OCI-LY1 (cell line): ENCODE measurements at regions not wholly inside any gene's neighbourhood (a gene's known extent, or its start where the extent isn't known, plus 50 kb on each side); places are given as distances from the start of the nearest gene placed in this dataset.

Experiments used
- H2AFZ ChIP-seq: fragments of 200-600 bp; sonication (generic), shearing (Covaris generic); 2 replicates; pipeline ENCODE4 v1.6.0; 2014; ENCODE audit warnings: antibody characterized with exemption, mild to moderate bottlenecking, low read length
- H3F3A ChIP-seq: fragments of 200-600 bp; sonication (generic), shearing (Covaris generic); 2 replicates; pipeline ENCODE4 v1.6.0; 2014; ENCODE audit warnings: mild to moderate bottlenecking, antibody characterized with exemption, low read length, moderate library complexity; ENCODE audit not compliant: insufficient read depth
- H3K27ac ChIP-seq: fragments of 200-600 bp; sonication (generic); 2 replicates; pipeline ENCODE4 v1.5.1; 2014; ENCODE audit warnings: low read length, mixed run types, mild to moderate bottlenecking, low read depth; ENCODE audit not compliant: poor library complexity, severe bottlenecking
- H3K27me3 ChIP-seq: fragments of 200-600 bp; sonication (generic); 2 replicates; pipeline ENCODE4 v1.6.0; 2014; ENCODE audit warnings: antibody characterized with exemption, mild to moderate bottlenecking, low read length, moderate library complexity; ENCODE audit not compliant: insufficient read depth
- H3K36me3 ChIP-seq: fragments of 200-600 bp; sonication (generic); 2 replicates; pipeline ENCODE4 v1.6.1; 2014; ENCODE audit warnings: mild to moderate bottlenecking, antibody characterized with exemption, low read length, moderate library complexity, mixed read lengths; ENCODE audit not compliant: insufficient read depth
- H3K4me1 ChIP-seq: fragments of 200-600 bp; sonication (generic); 2 replicates; pipeline ENCODE4 v1.5.1; 2014; ENCODE audit warnings: mild to moderate bottlenecking, low read length, moderate library complexity; ENCODE audit not compliant: insufficient read depth, severe bottlenecking
- H3K4me2 ChIP-seq: fragments of 200-600 bp; sonication (generic), shearing (Covaris generic); 2 replicates; pipeline ENCODE4 v1.6.1; 2014; ENCODE audit warnings: low read length
- H3K4me3 ChIP-seq: fragments of 200-600 bp; sonication (generic); 2 replicates; pipeline ENCODE4 v1.5.1; 2014; ENCODE audit warnings: low read length, low read depth, mild to moderate bottlenecking, mixed read lengths; ENCODE audit not compliant: poor library complexity, severe bottlenecking
- H3K79me2 ChIP-seq: fragments of 200-600 bp; shearing (Covaris generic); 2 replicates; pipeline ENCODE4 v1.6.1; 2016; ENCODE audit warnings: mixed run types, low read length, mixed read lengths; ENCODE audit not compliant: insufficient read depth
- H3K9ac ChIP-seq: fragments of 200-600 bp; sonication (generic), shearing (Covaris generic); 2 replicates; pipeline ENCODE4 v1.6.1; 2014; ENCODE audit warnings: mild to moderate bottlenecking, low read length, mixed read lengths
- H3K9me2 ChIP-seq: fragments of 200-600 bp; sonication (generic), shearing (Covaris generic); 2 replicates; pipeline ENCODE4 v1.6.1; 2014; ENCODE audit warnings: low read depth, mild to moderate bottlenecking, low read length, mixed read lengths
- H3K9me3 ChIP-seq: fragments of 200-600 bp; shearing (Covaris generic); 2 replicates; pipeline ENCODE4 v1.6.1; 2014; ENCODE audit warnings: low read length, mixed read lengths
- H4K20me1 ChIP-seq: fragments of 200-600 bp; sonication (generic), shearing (Covaris generic); 2 replicates; pipeline ENCODE4 v1.6.0; 2016; ENCODE audit warnings: mild to moderate bottlenecking, low read length; ENCODE audit not compliant: insufficient read depth
- CTCF ChIP-seq: fragments of 200-600 bp; sonication (generic), shearing (Covaris generic); IDR thresholded peaks from 2 replicates; pipeline ENCODE4 v1.5.1; 2017; ENCODE audit warnings: mild to moderate bottlenecking, antibody characterized with exemption, low read length, moderate library complexity, mixed read lengths
- EZH2 ChIP-seq: fragments of 200-600 bp; sonication (generic), shearing (Covaris generic); IDR thresholded peaks from 2 replicates; pipeline ENCODE4 v1.8.0; 2017; ENCODE audit warnings: borderline replicate concordance, mixed run types, mild to moderate bottlenecking, antibody characterized with exemption, low read length, moderate library complexity, mixed read lengths

GRCh38 chr3:174710612-174711011 lies 148.5 kb upstream of the NAALADL2 start:
- Histone ChIP-seq H2AFZ (no peak overlapping the region), H3K36me3 (no peaks in the 10 kb centered on the region), H3K4me1 (no peaks in the 10 kb centered on the region), H3K79me2 (no peaks in the 10 kb centered on the region), H3F3A (no peaks in the 10 kb centered on the region), H4K20me1 (no peaks in the 10 kb centered on the region), H3K4me2 (no peak overlapping the region), H3K4me3 (no peak overlapping the region), H3K27ac (no peak overlapping the region), H3K9me3 (no peaks in the 10 kb centered on the region), H3K27me3 (no peaks in the 10 kb centered on the region), H3K9ac (no peak overlapping the region), H3K9me2 (no peaks in the 10 kb centered on the region; the same call in 1 of the 2 replicates)
- TF ChIP-seq CTCF (no peak), EZH2 (no peak)

GRCh38 chr3:174715386-174715785 lies 143.7 kb upstream of the NAALADL2 start:
- Histone ChIP-seq H3K36me3 (no peaks in the 10 kb centered on the region), H3K79me2 (no peaks in the 10 kb centered on the region), H3F3A (no peaks in the 10 kb centered on the region), H3K9me3 (no peaks in the 10 kb centered on the region; the same call in 1 of the 2 replicates), H3K27me3 (no peaks in the 10 kb centered on the region), H3K4me3 (no peak overlapping the region), H2AFZ (no peak overlapping the region), H3K9ac (no peak overlapping the region), H4K20me1 (no peaks in the 10 kb centered on the region), H3K4me2 (no peak overlapping the region), H3K27ac (no peak overlapping the region), H3K4me1 (no peaks in the 10 kb centered on the region), H3K9me2 (no peaks in the 10 kb centered on the region; the same call in 1 of the 2 replicates)
- TF ChIP-seq CTCF = no peak
- TF ChIP-seq EZH2 = no peak

GRCh38 chr3:174716956-174717505 lies 142.1 kb upstream of the NAALADL2 start:
- Histone ChIP-seq H3K27ac (no peak overlapping the region), H3K4me2 (no peak overlapping the region), H3F3A (no peaks in the 10 kb centered on the region), H3K36me3 (no peaks in the 10 kb centered on the region), H3K9ac (no peak overlapping the region), H3K4me1 (no peaks in the 10 kb centered on the region), H3K9me2 (no peaks in the 10 kb centered on the region; the same call in 1 of the 2 replicates), H4K20me1 (no peaks in the 10 kb centered on the region), H3K79me2 (no peaks in the 10 kb centered on the region), H3K4me3 (no peak overlapping the region), H3K9me3 (no peaks in the 10 kb centered on the region; the same call in 1 of the 2 replicates), H3K27me3 (no peaks in the 10 kb centered on the region), H2AFZ (no peak overlapping the region)
- TF ChIP-seq EZH2 (no peak), CTCF (no peak)
